ENCODE measurements at regions not wholly inside any gene's neighbourhood (a gene's known extent, or its start where the extent isn't known, plus 50 kb on each side); places are given as distances from the start of the nearest gene placed in this dataset.

DNA sequence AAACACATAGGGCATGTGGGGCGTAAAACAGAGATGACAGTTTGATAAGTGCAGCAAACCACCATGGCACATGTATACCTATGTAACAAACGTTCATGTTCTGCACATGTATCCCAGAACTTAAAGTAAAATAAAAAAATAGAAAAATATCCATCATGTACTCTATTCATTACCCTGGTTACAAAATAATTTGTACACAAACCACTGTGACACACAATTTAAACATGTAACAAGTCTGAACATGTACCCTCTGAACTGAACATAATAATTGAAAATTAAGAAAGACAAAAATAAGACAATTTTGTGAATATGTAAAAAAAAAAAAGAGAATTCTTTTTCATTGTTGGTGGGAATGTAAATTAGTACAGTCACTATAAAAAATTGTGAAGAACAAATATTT lies 379.2 kb downstream of the KDM5D start:
- no peak for DNase-seq (ENCODE audit: low read depth in 3 of 3, low spot score in 2 of 3)

DNA sequence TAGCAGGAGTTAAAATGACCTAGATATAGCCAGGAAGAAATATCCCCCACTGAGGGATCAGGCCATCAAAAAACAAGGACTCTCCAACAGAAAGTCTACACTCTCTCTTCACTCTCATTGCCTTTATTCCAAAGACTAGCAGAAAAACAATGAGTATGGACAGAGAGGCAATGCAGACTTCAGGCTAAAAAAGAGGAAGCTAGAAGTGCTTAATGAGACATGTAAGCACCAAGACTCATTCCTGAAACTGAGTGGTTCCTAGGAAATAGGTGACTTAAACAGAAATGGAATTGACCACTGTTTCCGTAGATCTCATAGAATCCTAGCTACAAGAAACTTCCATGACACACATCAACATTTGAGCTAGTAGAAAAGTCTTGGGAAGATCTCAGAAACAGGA lies 387.3 kb downstream of the KDM5D start:
- DNase-seq (ENCODE audit: low read depth in 3 of 3, low spot score in 2 of 3), result no peak

DNA sequence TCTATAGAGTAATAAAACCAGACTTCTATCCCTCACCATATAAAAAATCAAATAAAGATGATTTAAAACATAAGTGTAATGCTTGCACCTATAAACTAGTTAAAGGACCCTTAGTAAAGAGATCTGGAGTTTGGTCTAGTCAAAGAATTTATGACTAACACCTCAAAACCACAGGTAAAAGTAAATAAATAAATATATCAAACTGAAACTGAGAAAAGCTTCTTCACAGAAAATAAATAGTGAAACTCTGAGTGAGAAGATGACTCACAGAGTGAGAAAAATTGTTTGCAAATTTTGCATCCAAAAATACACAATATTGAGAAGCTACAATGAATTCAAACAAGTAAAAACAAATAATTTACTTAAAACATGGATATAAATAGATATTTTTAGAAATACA lies 387.8 kb downstream of the KDM5D start:
- DNase-seq (ENCODE audit: low read depth in 3 of 3, low spot score in 2 of 3), result no peak

DNA sequence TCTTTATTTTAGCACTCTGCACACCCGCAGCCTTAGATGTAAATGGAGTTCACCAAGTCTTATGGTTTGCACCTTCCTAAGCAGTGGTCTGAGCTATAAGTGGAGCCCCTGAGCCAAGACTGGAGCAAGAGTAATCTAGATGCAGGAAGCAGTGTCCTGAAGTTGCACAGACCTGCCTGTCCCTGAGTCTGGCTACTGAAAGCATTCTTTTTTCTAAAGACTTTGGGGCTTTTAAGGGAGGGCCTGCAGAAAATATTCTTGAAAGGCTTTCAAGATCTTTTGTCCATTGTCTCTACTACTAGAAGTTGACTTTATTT lies 389.7 kb downstream of the KDM5D start:
- DNase-seq (ENCODE audit: low read depth in 3 of 3, low spot score in 2 of 3), result no peak

- no peak for DNase-seq (ENCODE audit: low read depth in 3 of 3, low spot score in 2 of 3)
These were observed 390.3 kb downstream of the KDM5D start for GRCh38 chrY:19354061-19354856.

GRCh38 chrY:19351616-19352015 lies 392.9 kb downstream of the KDM5D start:
- no peak for DNase-seq (ENCODE audit: low read depth in 3 of 3, low spot score in 2 of 3)

DNA sequence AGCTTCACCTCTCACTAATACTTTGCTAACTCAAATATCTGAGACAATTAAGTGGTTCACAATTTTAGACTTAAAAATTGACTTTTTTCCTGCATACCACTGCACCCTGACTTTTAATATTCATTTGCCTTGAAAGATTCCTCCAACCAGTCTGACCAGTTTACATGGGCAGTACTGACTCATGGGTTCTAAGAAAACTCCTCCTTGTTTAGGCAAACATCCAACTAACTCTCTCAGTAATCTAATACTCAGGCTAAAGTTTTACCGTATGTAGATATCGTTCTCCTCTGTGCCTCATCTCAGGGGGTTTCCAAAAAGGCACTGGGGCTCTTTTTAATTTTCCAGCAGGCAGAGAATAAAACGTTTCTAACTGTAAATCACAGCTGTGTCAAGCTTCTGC lies 422.8 kb downstream of the KDM5D start:
- DNase-seq (ENCODE audit: low read depth in 3 of 3, low spot score in 2 of 3), result no peak

DNA sequence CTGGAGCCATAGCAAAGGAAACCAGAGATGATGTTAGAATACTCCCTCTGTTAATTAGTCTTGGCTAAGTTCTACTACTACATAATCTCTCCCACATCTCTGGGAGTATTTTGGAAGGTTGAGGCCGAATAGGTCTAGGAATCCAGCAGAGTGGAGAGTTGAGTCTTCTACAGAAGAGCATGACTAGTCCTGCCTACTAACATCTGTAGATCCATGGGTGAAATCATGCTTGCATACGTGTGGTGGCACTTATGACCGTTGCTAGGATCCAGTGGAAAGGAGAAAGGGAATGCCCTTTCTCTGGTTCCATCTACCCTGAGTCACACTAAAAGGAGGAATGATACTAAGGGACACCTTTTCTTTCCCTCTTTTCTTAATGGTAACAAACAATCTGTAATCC lies 425.4 kb downstream of the KDM5D start:
- no peak for DNase-seq (ENCODE audit: low read depth in 3 of 3, low spot score in 2 of 3)

DNA sequence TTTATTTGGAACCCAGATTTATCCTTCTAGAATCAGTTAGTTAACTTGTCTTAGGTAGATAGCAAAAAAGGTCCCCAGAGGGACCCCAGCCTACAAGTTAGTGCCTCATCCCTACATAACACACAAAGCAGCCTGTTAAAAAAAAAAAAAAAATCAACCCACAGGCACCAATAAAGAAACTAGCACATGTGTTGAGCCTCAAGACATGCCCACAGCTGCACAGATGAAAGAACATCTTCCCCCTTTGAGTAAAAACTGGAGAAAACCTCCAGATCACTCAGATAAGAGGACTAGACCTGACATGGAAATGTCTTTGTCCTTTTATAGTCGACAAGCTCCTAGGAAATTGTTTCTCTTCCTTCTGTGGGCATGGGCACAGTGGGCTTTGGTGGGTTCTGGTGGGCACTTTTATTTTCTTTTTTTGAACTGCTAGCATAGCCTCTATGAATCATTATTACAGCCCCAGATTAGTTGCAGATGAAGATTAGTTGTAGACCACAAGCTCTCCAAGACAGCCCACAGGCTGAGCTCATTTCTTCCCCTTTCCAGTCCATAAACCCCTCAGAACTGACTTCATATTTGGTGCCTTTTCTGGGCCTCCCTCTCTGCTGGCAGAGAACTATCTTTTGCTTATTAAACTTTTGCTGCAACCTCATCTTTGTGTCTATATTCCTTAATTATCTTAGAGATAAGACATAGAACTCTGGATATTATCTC lies 427.1 kb downstream of the KDM5D start:
- DNase-seq (ENCODE audit: low read depth in 3 of 3, low spot score in 2 of 3), result no peak

DNA sequence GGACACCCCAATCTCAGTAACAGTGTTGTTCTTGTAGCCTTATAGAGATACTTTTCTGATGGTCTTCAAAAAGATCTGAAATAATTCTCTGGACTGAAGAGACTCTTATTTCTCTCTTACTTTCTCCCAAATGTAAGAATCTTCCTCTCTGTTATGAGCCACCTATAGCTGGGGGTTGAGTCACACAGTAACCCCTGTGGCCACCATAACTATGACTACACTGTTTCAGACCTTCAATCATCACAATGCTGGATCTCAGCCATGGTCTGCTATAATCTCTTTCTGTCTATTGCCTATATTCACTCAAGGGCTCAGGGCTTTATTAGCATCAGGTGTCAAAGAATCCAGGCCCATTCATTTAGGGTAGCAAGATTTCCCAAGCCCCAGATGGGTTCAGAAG lies 436.9 kb downstream of the KDM5D start:
- no peak for DNase-seq (ENCODE audit: low read depth in 3 of 3, low spot score in 2 of 3)

- no peak for DNase-seq (ENCODE audit: low read depth in 3 of 3, low spot score in 2 of 3)
These were observed 441.4 kb downstream of the KDM5D start for GRCh38 chrY:19303136-19303535.

- DNase-seq (ENCODE audit: low read depth in 3 of 3, low spot score in 2 of 3), result no peak
These were observed 453.6 kb downstream of the KDM5D start for GRCh38 chrY:19290925-19291324.

GRCh38 chrY:19274076-19274475 lies 470.4 kb downstream of the KDM5D start:
- no peak for DNase-seq (ENCODE audit: low read depth in 3 of 3, low spot score in 2 of 3)

DNA sequence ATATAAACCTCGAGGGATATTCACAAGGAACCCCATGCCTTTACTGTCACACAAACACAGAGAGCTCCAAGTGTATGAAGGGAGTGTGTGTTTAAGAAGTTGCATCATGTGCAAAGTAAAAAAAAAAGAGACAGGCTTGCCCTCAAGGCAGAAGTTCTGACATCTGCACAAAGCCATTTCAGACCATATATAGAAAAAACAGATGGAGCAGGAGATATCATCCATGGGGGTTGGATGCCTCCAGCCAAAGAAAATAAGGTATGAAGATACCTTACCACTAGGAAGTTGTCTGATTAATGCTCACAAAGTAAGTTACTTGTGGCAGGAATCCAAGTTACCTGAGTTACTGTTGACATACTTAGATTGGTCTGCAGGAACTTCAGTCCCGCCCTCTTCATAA lies 476.2 kb downstream of the KDM5D start:
- DNase-seq (ENCODE audit: low read depth in 3 of 3, low spot score in 2 of 3), result no peak

GRCh38 chrY:19265404-19265803 lies 479.1 kb downstream of the KDM5D start:
- DNase-seq (ENCODE audit: low read depth in 3 of 3, low spot score in 2 of 3), result no peak

DNA sequence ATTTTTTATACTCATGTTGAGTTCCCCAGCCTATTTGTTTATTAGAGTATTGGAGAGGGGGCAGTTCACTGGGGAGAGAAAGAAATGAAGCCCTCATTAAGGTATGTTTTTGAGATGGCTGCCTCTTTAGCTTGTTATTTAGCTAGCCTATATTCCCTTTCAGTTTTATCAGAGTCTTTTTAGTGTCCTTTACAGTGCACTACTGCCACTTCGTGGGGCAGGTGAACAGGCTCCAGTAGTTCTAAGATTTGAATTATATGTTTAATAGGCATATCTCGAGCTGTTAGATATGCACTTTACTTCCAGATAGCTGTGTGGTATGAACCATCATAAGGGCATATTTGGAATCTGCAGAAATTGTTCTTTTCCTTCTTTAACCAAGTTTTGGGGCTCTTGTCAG lies 482.2 kb downstream of the KDM5D start:
- no peak for DNase-seq (ENCODE audit: low read depth in 3 of 3, low spot score in 2 of 3)

DNA sequence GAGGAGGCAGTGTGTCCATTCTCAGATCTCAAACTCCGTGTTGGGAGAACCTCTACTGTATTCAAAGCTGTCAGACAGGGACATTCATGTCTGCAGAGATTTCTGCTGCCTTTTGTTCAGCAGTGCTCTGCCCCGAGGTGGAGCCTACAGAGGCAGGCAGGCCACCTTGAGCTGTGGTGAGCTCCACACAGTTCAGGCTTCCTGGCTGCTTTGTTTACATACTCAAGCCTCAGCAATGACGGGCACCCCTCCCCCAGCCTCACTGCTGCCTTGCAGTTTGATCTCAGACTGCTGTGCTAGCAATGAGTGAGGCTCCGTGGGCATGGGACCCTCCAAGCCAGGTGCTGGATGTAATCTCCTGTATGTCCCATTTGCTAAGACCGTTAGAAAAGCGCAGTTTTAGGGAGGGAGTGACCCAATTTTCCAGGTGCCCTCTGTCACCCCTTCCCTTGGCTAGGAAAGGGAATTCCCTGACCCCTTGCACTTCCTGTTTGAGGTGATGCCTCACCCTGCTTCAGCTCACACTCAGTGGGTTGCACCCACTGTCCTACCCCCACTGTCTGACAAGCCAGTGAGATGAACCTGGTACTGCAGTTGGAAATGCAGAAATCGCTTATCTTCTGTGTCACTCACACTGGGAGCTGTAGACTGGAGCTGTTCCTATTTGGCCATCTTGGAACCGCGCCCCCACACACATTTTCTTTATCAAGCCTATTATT lies 458.9 kb upstream of the HSFY2 start:
- DNase-seq (ENCODE audit: low read depth in 3 of 3, low spot score in 2 of 3), result no peak

DNA sequence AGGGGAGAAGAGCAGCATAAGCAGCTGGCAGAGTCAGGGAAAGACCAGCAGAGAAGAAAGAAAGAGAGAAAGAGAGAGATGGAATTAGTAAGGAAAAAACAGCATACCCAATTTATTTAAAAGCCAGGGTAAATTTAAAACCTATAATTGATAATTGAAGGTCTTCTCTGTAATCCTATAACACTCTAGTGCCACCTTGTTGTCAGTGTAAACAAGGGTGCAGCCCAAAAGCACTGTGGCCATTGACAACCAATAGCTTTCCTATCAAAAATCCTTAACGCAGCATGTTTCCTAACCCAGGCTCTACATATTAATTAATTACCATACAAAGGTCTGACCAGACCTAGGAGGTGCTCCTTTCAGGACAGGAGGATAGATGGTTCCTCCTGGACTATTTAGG lies 447.2 kb upstream of the HSFY2 start:
- no peak for DNase-seq (ENCODE audit: low read depth in 3 of 3, low spot score in 2 of 3)

- DNase-seq (ENCODE audit: low read depth in 3 of 3, low spot score in 2 of 3), result no peak
These were observed 435.4 kb upstream of the HSFY2 start for GRCh38 chrY:19208915-19209314.

GRCh38 chrY:19207048-19207447 lies 433.5 kb upstream of the HSFY2 start:
- DNase-seq (ENCODE audit: low read depth in 3 of 3, low spot score in 2 of 3), result no peak

DNA sequence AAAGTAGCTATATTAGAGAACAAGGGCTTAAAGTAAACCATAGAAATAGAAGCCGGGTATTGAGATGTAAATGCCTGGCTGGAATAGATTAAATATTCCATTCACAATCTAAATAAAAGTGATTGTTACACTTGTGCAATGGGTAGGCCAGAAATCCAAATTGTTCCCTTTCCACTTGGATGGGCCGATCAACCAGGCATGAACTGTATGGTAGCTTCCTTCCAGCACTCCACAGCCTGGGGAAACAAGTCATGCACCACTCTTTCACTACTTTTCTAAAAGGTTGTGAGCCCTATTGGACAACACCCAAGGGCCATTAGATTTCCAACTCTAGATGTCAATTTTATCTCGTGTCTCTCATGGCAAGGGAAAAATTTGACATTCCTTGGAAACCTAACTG lies 407.3 kb upstream of the HSFY2 start:
- DNase-seq (ENCODE audit: low read depth in 3 of 3, low spot score in 2 of 3), result no peak

GRCh38 chrY:19168202-19168565 lies 394.6 kb upstream of the HSFY2 start:
- no peak for DNase-seq (ENCODE audit: low read depth in 3 of 3, low spot score in 2 of 3)
